WTC11 (cell line): ENCODE measurements at regions not wholly inside any gene's neighbourhood (a gene's known extent, or its start where the extent isn't known, plus 50 kb on each side); places are given as distances from the start of the nearest gene placed in this dataset.

ENCODE experiments used
- ATAC-seq: fragments of 200-7000 bp; cut with Tn5 transposase; 2 replicates; pipeline ENCODE4 v1.10.0; 2021; ENCODE audit warnings: mild to moderate bottlenecking, moderate library complexity
- CTCF ChIA-PET: fragments of 300-600 bp; sonication (Branson Sonifier 250); formaldehyde crosslinking; loops from one replicate; lab custom pipeline; 2021; ENCODE audit warnings: antibody characterized with exemption; lab: Charles Lee
- POLR2A ChIA-PET: fragments of 350-600 bp; sonication (Branson Sonifier 250); formaldehyde crosslinking; loops from one replicate; lab custom pipeline; 2021; ENCODE audit warnings: antibody characterized with exemption; lab: Charles Lee
- DNase-seq: peaks from one replicate; pipeline ENCODE4 v3.0.0; 2021; ENCODE audit warnings: low spot score
- H3K27ac Mint-ChIP-seq: 2 replicates; pipeline ENCODE4 v1.8.0; 2021; ENCODE audit warnings: mixed read lengths
- H3K27me3 Mint-ChIP-seq: 2 replicates; pipeline ENCODE4 v1.8.0; 2021; ENCODE audit warnings: low read depth, mild to moderate bottlenecking, moderate library complexity, mixed read lengths
- H3K36me3 Mint-ChIP-seq: 2 replicates; pipeline ENCODE4 v1.8.0; 2021; ENCODE audit warnings: mixed read lengths
- H3K4me1 Mint-ChIP-seq: 2 replicates; pipeline ENCODE4 v1.8.0; 2022; ENCODE audit warnings: mixed read lengths
- H3K4me3 Mint-ChIP-seq: 2 replicates; pipeline ENCODE4 v1.8.0; 2021; ENCODE audit warnings: mild to moderate bottlenecking, moderate library complexity, mixed read lengths
- H3K9me3 Mint-ChIP-seq: 2 replicates; pipeline ENCODE4 v1.8.0; 2021; ENCODE audit warnings: mixed read lengths
- ARID4B ChIP-seq: sonication (generic); formaldehyde crosslinking; IDR thresholded peaks from 2 replicates; pipeline ENCODE4 v1.8.0; 2023; ENCODE audit warnings: missing genetic modification reagents, mild to moderate bottlenecking, borderline replicate concordance
- CREB1 ChIP-seq: sonication (generic); formaldehyde crosslinking; IDR thresholded peaks from 2 replicates; pipeline ENCODE4 v1.8.0; 2023; ENCODE audit warnings: mild to moderate bottlenecking, missing genetic modification reagents
- E2F4 ChIP-seq: sonication (generic); formaldehyde crosslinking; IDR thresholded peaks from 2 replicates; pipeline ENCODE4 v1.8.1; 2022; ENCODE audit warnings: low read depth, mild to moderate bottlenecking, moderate library complexity, missing genetic modification reagents, borderline replicate concordance
- ESRRA ChIP-seq: sonication (generic); formaldehyde crosslinking; IDR thresholded peaks from 2 replicates; pipeline ENCODE4 v1.8.1; 2022; ENCODE audit warnings: mild to moderate bottlenecking, missing genetic modification reagents, borderline replicate concordance
- ETV6 ChIP-seq: sonication (generic); formaldehyde crosslinking; IDR thresholded peaks from 2 replicates; pipeline ENCODE4 v1.8.1; 2022; ENCODE audit warnings: mild to moderate bottlenecking, missing genetic modification reagents
- HMGA2 ChIP-seq: fragments of 250-450 bp; sonication (Bioruptor Pico); IDR thresholded peaks from 2 replicates; pipeline ENCODE4 v1.4.0; 2021; ENCODE audit warnings: mild to moderate bottlenecking, moderate library complexity
- IRF1 ChIP-seq: sonication (generic); formaldehyde crosslinking; IDR thresholded peaks from 2 replicates; pipeline ENCODE4 v1.8.0; 2023; ENCODE audit warnings: missing genetic modification reagents
- NFATC4 ChIP-seq: fragments of 250-450 bp; sonication (Bioruptor Pico); IDR thresholded peaks from 2 replicates; pipeline ENCODE4 v1.9.0; 2021; ENCODE audit warnings: mild to moderate bottlenecking
- NFYB ChIP-seq: sonication (generic); formaldehyde crosslinking; conservative IDR thresholded peaks from 2 replicates; pipeline ENCODE4 v1.8.0; 2022; ENCODE audit warnings: low read depth, missing genetic modification reagents
- NR1H2 ChIP-seq: sonication (generic); formaldehyde crosslinking; IDR thresholded peaks from 2 replicates; pipeline ENCODE4 v1.9.0; 2021; ENCODE audit warnings: mild to moderate bottlenecking, moderate library complexity, missing genetic modification reagents
- RELA ChIP-seq: sonication (generic); formaldehyde crosslinking; IDR thresholded peaks from 2 replicates; pipeline ENCODE4 v1.8.1; 2022; ENCODE audit warnings: missing genetic modification reagents, mild to moderate bottlenecking, borderline replicate concordance
- SP1 ChIP-seq: sonication (generic); formaldehyde crosslinking; conservative IDR thresholded peaks from 2 replicates; pipeline ENCODE4 v1.8.1; 2022; ENCODE audit warnings: missing genetic modification reagents
- TCF7 ChIP-seq: sonication (generic); formaldehyde crosslinking; IDR thresholded peaks from 2 replicates; pipeline ENCODE4 v1.8.0; 2022; ENCODE audit warnings: mild to moderate bottlenecking, low read depth, missing genetic modification reagents, moderate library complexity
- TEAD4 ChIP-seq: sonication (generic); formaldehyde crosslinking; IDR thresholded peaks from 2 replicates; pipeline ENCODE4 v1.8.0; 2022; ENCODE audit warnings: mild to moderate bottlenecking, missing genetic modification reagents
- ZNF416 ChIP-seq: fragments of 250-450 bp; sonication (Bioruptor Pico); IDR thresholded peaks from 2 replicates; pipeline ENCODE4 v1.9.0; 2021; ENCODE audit warnings: mild to moderate bottlenecking, inconsistent platforms
- TF ChIP-seq, protein P1 (sequence below): sonication (generic); formaldehyde crosslinking; conservative IDR thresholded peaks from 2 replicates; pipeline ENCODE4 v1.8.1; 2023; ENCODE audit warnings: mild to moderate bottlenecking, low read depth, missing genetic modification reagents, moderate library complexity
- TF ChIP-seq, protein P2 (sequence below): sonication (generic); formaldehyde crosslinking; IDR thresholded peaks from 2 replicates; pipeline ENCODE4 v1.8.1; 2023; ENCODE audit warnings: mild to moderate bottlenecking, missing genetic modification reagents, borderline replicate concordance

- Mint-ChIP-seq H3K9me3 (0 out of 2 replicates have a peak, but pooled peaks cover 11% of the 10 kb centered on the region), H3K4me3 (no peak overlapping the region), H3K4me1 (peaks cover 20% of the 10 kb centered on the region), H3K27ac (no peak overlapping the region), H3K36me3 (no peaks in the 10 kb centered on the region), H3K27me3 (no peaks in the 10 kb centered on the region; the same call in 1 of the 2 replicates)
- TF ChIP-seq HMGA2 (CRISPR knock-in tag) (no peak), TCF7 (CRISPR knock-in tag) (no peak), NFYB (CRISPR knock-in tag) (no peak), NFATC4 (CRISPR knock-in tag) (no peak), TEAD4 (no peak), IRF1 (CRISPR knock-in tag) (no peak), SP1 (CRISPR knock-in tag) (no peak), ZNF416 (CRISPR knock-in tag) (no peak), ETV6 (no peak)
- TF ChIP-seq, protein P1, sequence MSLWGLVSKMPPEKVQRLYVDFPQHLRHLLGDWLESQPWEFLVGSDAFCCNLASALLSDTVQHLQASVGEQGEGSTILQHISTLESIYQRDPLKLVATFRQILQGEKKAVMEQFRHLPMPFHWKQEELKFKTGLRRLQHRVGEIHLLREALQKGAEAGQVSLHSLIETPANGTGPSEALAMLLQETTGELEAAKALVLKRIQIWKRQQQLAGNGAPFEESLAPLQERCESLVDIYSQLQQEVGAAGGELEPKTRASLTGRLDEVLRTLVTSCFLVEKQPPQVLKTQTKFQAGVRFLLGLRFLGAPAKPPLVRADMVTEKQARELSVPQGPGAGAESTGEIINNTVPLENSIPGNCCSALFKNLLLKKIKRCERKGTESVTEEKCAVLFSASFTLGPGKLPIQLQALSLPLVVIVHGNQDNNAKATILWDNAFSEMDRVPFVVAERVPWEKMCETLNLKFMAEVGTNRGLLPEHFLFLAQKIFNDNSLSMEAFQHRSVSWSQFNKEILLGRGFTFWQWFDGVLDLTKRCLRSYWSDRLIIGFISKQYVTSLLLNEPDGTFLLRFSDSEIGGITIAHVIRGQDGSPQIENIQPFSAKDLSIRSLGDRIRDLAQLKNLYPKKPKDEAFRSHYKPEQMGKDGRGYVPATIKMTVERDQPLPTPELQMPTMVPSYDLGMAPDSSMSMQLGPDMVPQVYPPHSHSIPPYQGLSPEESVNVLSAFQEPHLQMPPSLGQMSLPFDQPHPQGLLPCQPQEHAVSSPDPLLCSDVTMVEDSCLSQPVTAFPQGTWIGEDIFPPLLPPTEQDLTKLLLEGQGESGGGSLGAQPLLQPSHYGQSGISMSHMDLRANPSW (CRISPR knock-in tag), result no peak
- TF ChIP-seq, protein P2, sequence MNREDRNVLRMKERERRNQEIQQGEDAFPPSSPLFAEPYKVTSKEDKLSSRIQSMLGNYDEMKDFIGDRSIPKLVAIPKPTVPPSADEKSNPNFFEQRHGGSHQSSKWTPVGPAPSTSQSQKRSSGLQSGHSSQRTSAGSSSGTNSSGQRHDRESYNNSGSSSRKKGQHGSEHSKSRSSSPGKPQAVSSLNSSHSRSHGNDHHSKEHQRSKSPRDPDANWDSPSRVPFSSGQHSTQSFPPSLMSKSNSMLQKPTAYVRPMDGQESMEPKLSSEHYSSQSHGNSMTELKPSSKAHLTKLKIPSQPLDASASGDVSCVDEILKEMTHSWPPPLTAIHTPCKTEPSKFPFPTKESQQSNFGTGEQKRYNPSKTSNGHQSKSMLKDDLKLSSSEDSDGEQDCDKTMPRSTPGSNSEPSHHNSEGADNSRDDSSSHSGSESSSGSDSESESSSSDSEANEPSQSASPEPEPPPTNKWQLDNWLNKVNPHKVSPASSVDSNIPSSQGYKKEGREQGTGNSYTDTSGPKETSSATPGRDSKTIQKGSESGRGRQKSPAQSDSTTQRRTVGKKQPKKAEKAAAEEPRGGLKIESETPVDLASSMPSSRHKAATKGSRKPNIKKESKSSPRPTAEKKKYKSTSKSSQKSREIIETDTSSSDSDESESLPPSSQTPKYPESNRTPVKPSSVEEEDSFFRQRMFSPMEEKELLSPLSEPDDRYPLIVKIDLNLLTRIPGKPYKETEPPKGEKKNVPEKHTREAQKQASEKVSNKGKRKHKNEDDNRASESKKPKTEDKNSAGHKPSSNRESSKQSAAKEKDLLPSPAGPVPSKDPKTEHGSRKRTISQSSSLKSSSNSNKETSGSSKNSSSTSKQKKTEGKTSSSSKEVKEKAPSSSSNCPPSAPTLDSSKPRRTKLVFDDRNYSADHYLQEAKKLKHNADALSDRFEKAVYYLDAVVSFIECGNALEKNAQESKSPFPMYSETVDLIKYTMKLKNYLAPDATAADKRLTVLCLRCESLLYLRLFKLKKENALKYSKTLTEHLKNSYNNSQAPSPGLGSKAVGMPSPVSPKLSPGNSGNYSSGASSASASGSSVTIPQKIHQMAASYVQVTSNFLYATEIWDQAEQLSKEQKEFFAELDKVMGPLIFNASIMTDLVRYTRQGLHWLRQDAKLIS (CRISPR knock-in tag), result no peak
- ChIA-PET CTCF (no interaction called here), POLR2A (no interaction called here)
- DNase-seq, result no peak
- no peak for ATAC-seq
Observed at GRCh38 chr10:62907470-62908212, 91.5 kb upstream of the EGR2 start.

- Mint-ChIP-seq H3K4me3 (no peak overlapping the region), H3K4me1 (peaks cover 15% of the 10 kb centered on the region), H3K27me3 (no peaks in the 10 kb centered on the region; the same call in 1 of the 2 replicates), H3K36me3 (no peaks in the 10 kb centered on the region), H3K9me3 (peaks cover 25% of the 10 kb centered on the region), H3K27ac (no peak overlapping the region)
- no peak for DNase-seq
- ChIA-PET POLR2A (no interaction called here), CTCF (no interaction called here)
- ATAC-seq, result no peak
- TF ChIP-seq, protein P1 (CRISPR knock-in tag), result no peak
- no peak for TF ChIP-seq ARID4B
- TF ChIP-seq RELA (CRISPR knock-in tag), result no peak
- TF ChIP-seq ESRRA (CRISPR knock-in tag), result no peak
- no peak for TF ChIP-seq CREB1
- no peak for TF ChIP-seq NR1H2
- no peak for TF ChIP-seq E2F4 (CRISPR knock-in tag)
Observed at GRCh38 chr10:62904281-62904875, 88.2 kb upstream of the EGR2 start.
